ENCODE measurements at regions not wholly inside any gene's neighbourhood (a gene's known extent, or its start where the extent isn't known, plus 50 kb on each side); places are given as distances from the start of the nearest gene placed in this dataset.

DNA sequence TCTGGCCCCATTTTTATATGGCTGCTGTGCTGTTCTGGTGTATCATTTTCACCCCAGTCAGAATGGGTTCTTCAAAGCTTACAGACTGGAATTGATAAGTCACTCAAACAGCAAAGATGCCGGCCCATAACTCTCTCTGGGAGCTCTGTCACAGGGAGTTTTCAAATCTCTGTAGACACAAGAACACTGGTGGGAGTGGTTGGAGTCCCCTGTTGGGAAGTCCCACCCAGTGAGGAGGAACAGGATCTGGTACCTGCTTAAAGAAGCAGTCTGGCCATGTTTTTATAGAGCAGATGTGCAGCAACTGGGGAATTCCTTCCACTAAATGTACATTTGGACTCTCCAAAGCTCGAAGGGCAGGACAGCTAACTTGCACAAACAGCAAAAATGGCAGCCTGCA lies 69.3 kb upstream of the UGT2B7 start:
- ATAC-seq: no peak
- POLR2A ChIA-PET: no interaction called here
- in situ Hi-C loops (cut with MboI): no loop called here
- no peak for TF ChIP-seq CBFA2T3 (IDR thresholded peaks at IDR 0.05)
- TF ChIP-seq THRAP3 (IDR thresholded peaks at IDR 0.05; ENCODE audit: borderline replicate concordance): no peak
- TF ChIP-seq, protein P1, sequence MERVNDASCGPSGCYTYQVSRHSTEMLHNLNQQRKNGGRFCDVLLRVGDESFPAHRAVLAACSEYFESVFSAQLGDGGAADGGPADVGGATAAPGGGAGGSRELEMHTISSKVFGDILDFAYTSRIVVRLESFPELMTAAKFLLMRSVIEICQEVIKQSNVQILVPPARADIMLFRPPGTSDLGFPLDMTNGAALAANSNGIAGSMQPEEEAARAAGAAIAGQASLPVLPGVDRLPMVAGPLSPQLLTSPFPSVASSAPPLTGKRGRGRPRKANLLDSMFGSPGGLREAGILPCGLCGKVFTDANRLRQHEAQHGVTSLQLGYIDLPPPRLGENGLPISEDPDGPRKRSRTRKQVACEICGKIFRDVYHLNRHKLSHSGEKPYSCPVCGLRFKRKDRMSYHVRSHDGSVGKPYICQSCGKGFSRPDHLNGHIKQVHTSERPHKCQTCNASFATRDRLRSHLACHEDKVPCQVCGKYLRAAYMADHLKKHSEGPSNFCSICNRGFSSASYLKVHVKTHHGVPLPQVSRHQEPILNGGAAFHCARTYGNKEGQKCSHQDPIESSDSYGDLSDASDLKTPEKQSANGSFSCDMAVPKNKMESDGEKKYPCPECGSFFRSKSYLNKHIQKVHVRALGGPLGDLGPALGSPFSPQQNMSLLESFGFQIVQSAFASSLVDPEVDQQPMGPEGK (CRISPR knock-in tag; IDR thresholded peaks at IDR 0.05; ENCODE audit: borderline replicate concordance): no peak
- TF ChIP-seq KLF6 (CRISPR knock-in tag; IDR thresholded peaks at IDR 0.05; ENCODE audit: borderline replicate concordance): no peak
- TF ChIP-seq NUFIP1 (IDR thresholded peaks at IDR 0.05; ENCODE audit: partially characterized antibody): no peak
- TF ChIP-seq SRSF7 (optimal IDR thresholded peaks at IDR 0.05; ENCODE audit: low read depth, low read length): no peak
- TF ChIP-seq MCM7 (IDR thresholded peaks at IDR 0.05): no peak
- no peak for TF ChIP-seq KLF10 (CRISPR knock-in tag; IDR thresholded peaks at IDR 0.05)
- TF ChIP-seq DDX20 (tag; IDR thresholded peaks at IDR 0.05; ENCODE audit: low read depth): no peak
- TF ChIP-seq, protein P2, sequence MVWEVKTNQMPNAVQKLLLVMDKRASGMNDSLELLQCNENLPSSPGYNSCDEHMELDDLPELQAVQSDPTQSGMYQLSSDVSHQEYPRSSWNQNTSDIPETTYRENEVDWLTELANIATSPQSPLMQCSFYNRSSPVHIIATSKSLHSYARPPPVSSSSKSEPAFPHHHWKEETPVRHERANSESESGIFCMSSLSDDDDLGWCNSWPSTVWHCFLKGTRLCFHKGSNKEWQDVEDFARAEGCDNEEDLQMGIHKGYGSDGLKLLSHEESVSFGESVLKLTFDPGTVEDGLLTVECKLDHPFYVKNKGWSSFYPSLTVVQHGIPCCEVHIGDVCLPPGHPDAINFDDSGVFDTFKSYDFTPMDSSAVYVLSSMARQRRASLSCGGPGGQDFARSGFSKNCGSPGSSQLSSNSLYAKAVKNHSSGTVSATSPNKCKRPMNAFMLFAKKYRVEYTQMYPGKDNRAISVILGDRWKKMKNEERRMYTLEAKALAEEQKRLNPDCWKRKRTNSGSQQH (CRISPR knock-in tag; IDR thresholded peaks at IDR 0.05): no peak
- TF ChIP-seq, protein P3, sequence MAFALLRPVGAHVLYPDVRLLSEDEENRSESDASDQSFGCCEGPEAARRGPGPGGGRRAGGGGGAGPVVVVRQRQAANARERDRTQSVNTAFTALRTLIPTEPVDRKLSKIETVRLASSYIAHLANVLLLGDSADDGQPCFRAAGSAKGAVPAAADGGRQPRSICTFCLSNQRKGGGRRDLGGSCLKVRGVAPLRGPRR (CRISPR knock-in tag; IDR thresholded peaks at IDR 0.05): no peak
- no peak for TF ChIP-seq ETV1 (tag; conservative IDR thresholded peaks at IDR 0.05; ENCODE audit: low read depth)
- no peak for TF ChIP-seq KLF16 (IDR thresholded peaks at IDR 0.05)
- no peak for TF ChIP-seq SIX5 (IDR thresholded peaks at IDR 0.05; ENCODE audit: borderline replicate concordance in 1 of 2, insufficient read depth in 1 of 2, low read depth in 1 of 2, low read length in 2 of 2)
- TF ChIP-seq, protein P4, sequence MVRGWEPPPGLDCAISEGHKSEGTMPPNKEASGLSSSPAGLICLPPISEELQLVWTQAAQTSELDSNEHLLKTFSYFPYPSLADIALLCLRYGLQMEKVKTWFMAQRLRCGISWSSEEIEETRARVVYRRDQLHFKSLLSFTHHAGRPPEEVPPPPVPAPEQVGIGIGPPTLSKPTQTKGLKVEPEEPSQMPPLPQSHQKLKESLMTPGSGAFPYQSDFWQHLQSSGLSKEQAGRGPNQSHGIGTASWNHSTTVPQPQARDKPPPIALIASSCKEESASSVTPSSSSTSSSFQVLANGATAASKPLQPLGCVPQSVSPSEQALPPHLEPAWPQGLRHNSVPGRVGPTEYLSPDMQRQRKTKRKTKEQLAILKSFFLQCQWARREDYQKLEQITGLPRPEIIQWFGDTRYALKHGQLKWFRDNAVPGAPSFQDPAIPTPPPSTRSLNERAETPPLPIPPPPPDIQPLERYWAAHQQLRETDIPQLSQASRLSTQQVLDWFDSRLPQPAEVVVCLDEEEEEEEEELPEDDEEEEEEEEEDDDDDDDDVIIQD (CRISPR knock-in tag; IDR thresholded peaks at IDR 0.05): no peak
- TF ChIP-seq L3MBTL2 (IDR thresholded peaks at IDR 0.05): no peak

More for the DNA sequence above, 69.3 kb upstream of the UGT2B7 start:
- no peaks in the 10 kb centered on the region for H3K27me3 ChIP-seq (ENCODE audit: control insufficient read depth in 2 of 2, insufficient read depth in 2 of 2, low read length in 2 of 2)
- H3K9me3 ChIP-seq (replicated peaks; ENCODE audit: control insufficient read depth, insufficient read depth, low read depth, low read length): no peaks in the 10 kb centered on the region; the same call in 1 of the 2 replicates
- no peaks in the 10 kb centered on the region for H3K79me2 ChIP-seq (ENCODE audit: control insufficient read depth, insufficient read depth, low read length)
- H3K4me1 ChIP-seq (replicated peaks in 1 of 2; ENCODE audit: control insufficient read depth in 2 of 2, insufficient read depth in 2 of 2, low read length in 2 of 2): no peaks in the 10 kb centered on the region
- no peak overlapping the region for H3K9ac ChIP-seq (ENCODE audit: insufficient read depth in 1 of 2, low read depth in 2 of 2, low read length in 2 of 2)
- CTCF ChIA-PET (ENCODE audit: low intra/inter-chr PET ratio): no interaction called here
- DNase-seq (ENCODE audit: extremely low read depth in 1 of 4, low spot score in 3 of 4): no peak
- no TSS peak for BruUV-seq (replicated peaks)
- H3K36me3 ChIP-seq (ENCODE audit: control insufficient read depth, insufficient read depth, low read length): no peaks in the 10 kb centered on the region
- no peaks in the 10 kb centered on the region for H3K9me1 ChIP-seq (ENCODE audit: control insufficient read depth, insufficient read depth, low read length)
- H4K20me1 ChIP-seq (replicated peaks; ENCODE audit: control insufficient read depth, insufficient read depth, low read length): no peaks in the 10 kb centered on the region
- 0% methylated on average over 2 of the region's 2 CpGs for WGBS (ENCODE audit: insufficient coverage, low coverage, missing lambda C conversion rate)
- intact Hi-C loops (cut with micrococcal nuclease): loop anchor here (10.0 kb wide), 1 partner anchor 532 kb away; no protein-coding TSS in a partner anchor
- no peak overlapping the region for H3K27ac ChIP-seq (ENCODE audit: extremely low read depth, low read depth, low read length)
- no peak for FAIRE-seq
- H2AFZ ChIP-seq (ENCODE audit: low read depth, low read length): no peak overlapping the region
- H3K4me3 ChIP-seq: no peak overlapping the region
- no peak overlapping the region for H3K4me2 ChIP-seq (ENCODE audit: insufficient read depth, low read length)

Data from K562 (cell line).